Tibial artery (tissue), 4 donors: ENCODE measurements at regions not wholly inside any gene's neighbourhood (a gene's known extent, or its start where the extent isn't known, plus 50 kb on each side); places are given as distances from the start of the nearest gene placed in this dataset.

Experiments used
- DNase-seq, 2 donors: peaks; one replicate each; pipeline ENCODE4 v3.0.0-alpha.2; 2019
- H3K27ac ChIP-seq, 2 donors: fragments of 200-600 bp; sonication (generic) in 1 of 2; 1 replicate in 1 of 2; 2 replicates in 1 of 2; pipeline ENCODE4 v1.5.1; 2018 to 2019; ENCODE audit warnings: mild to moderate bottlenecking in 1 of 2
- H3K27me3 ChIP-seq, 2 donors: fragments of 200-600 bp; sonication (generic) in 1 of 2; one replicate each; pipeline versions ENCODE4 v1.5.1 to v1.6.0; 2016 to 2019
- H3K36me3 ChIP-seq, 3 donors: fragments of 200-600 bp; sonication (generic) in 2 of 3; one replicate each; pipeline ENCODE4 v1.5.1; 2016 to 2019; ENCODE audit warnings: mild to moderate bottlenecking in 2 of 3
- H3K4me1 ChIP-seq, 4 donors: fragments of 200-600 bp; sonication (generic) in 2 of 4; 1 replicate in 3 of 4; 2 replicates in 1 of 4; pipeline ENCODE4 v1.5.1; 2016 to 2019
- H3K4me3 ChIP-seq, 2 donors: fragments of 200-600 bp; sonication (generic) in 1 of 2; 1 replicate in 1 of 2; 2 replicates in 1 of 2; pipeline ENCODE4 v1.5.1; 2018 to 2019; ENCODE audit warnings: mild to moderate bottlenecking in 2 of 2
- H3K9me3 ChIP-seq, 3 donors: fragments of 200-600 bp; sonication (generic) in 1 of 3; one replicate each; pipeline ENCODE4 v1.5.1; 2016 to 2019
- CTCF ChIP-seq, 2 experiments: fragments of 200-600 bp in 1 of 2; fragments of 450-650 bp in 1 of 2; IDR thresholded peaks; one replicate each; pipeline ENCODE4 v1.5.1; 2017 to 2019; ENCODE audit warnings: antibody characterized with exemption in 2 of 2, mild to moderate bottlenecking in 1 of 2, moderate library complexity in 1 of 2
- intact Hi-C: fragments of 100-400 bp; cut with DNase I; formaldehyde crosslinking; loops from one replicate; pipeline ENCODE4 v1.15.0; 2023; ENCODE audit warnings: low total_unique reads

GRCh38 chr2:67727623-67728022, 330.5 kb downstream of the ETAA1 start:
- Histone ChIP-seq H3K27ac (no peak overlapping the region), H3K9me3 (no peaks in the 10 kb centered on the region), H3K36me3 (no peaks in the 10 kb centered on the region), H3K27me3 (no peaks in the 10 kb centered on the region), H3K4me1 (no peaks in the 10 kb centered on the region), H3K4me3 (no peak overlapping the region)
- no peak for DNase-seq
- intact Hi-C loops, result no loop called here
- no peak for TF ChIP-seq CTCF (IDR thresholded peaks at IDR 0.05)

- intact Hi-C loops, result no loop called here
- no peak overlapping the region for H3K4me3 ChIP-seq
Observed at GRCh38 chr2:67729474-67729873, 332.3 kb downstream of the ETAA1 start.

GRCh38 chr2:67733517-67733916, 329.3 kb downstream of the C1D start:
- H3K4me3 ChIP-seq, result no peak overlapping the region
- H3K4me1 ChIP-seq, result no peaks in the 10 kb centered on the region
- intact Hi-C loops, result no loop called here
- peaks cover 0 to 2% (median 0%) of the 10 kb centered on the region in 3 donors for H3K9me3 ChIP-seq
- no peaks in the 10 kb centered on the region for H3K27me3 ChIP-seq
- no peak for DNase-seq
- H3K36me3 ChIP-seq, result no peaks in the 10 kb centered on the region
- peak in 1 of 2 experiments; percentile 7 for TF ChIP-seq CTCF (IDR thresholded peaks at IDR 0.05)
- H3K27ac ChIP-seq, result no peak overlapping the region

More at GRCh38 chr2:67729474-67729873, 332.3 kb downstream of the ETAA1 start:
- no peaks in the 10 kb centered on the region for H3K27me3 ChIP-seq
- H3K4me1 ChIP-seq, result no peaks in the 10 kb centered on the region
- no peaks in the 10 kb centered on the region for H3K36me3 ChIP-seq
- no peak for DNase-seq
- H3K9me3 ChIP-seq, result no peaks in the 10 kb centered on the region
- TF ChIP-seq CTCF (IDR thresholded peaks at IDR 0.05), result no peak
- H3K27ac ChIP-seq, result no peak overlapping the region

- Histone ChIP-seq H3K36me3 (no peaks in the 10 kb centered on the region), H3K4me3 (no peak overlapping the region), H3K27me3 (peaks cover 0 to 3% of the 10 kb centered on the region in 2 donors), H3K4me1 (peaks cover 0 to 10% (median 0%) of the 10 kb centered on the region in 4 donors), H3K9me3 (no peaks in the 10 kb centered on the region), H3K27ac (no peak overlapping the region)
- intact Hi-C loops, result no loop called here
- TF ChIP-seq CTCF (IDR thresholded peaks at IDR 0.05), result no peak
- no peak for DNase-seq
Observed at GRCh38 chr2:67752199-67752598, 310.6 kb downstream of the C1D start.

GRCh38 chr2:67752969-67753368, 309.8 kb downstream of the C1D start:
- no peak for TF ChIP-seq CTCF (IDR thresholded peaks at IDR 0.05)

More at GRCh38 chr2:67752969-67753368, 309.8 kb downstream of the C1D start:
- H3K27ac ChIP-seq, result no peak overlapping the region
- no peaks in the 10 kb centered on the region for H3K36me3 ChIP-seq
- H3K27me3 ChIP-seq, result peaks cover 0 to 3% of the 10 kb centered on the region in 2 donors
- no peak overlapping the region for H3K4me3 ChIP-seq
- H3K4me1 ChIP-seq, result peaks cover 0 to 10% (median 0%) of the 10 kb centered on the region in 4 donors
- no peaks in the 10 kb centered on the region for H3K9me3 ChIP-seq
- no peak for DNase-seq
- intact Hi-C loops, result no loop called here
